Activated CD8-positive, alpha-beta T cell treated with anti-CD3 and anti-CD28 coated beads, Interleukin-2, amount 10 ng/mL, durations not matched to agents 7 days and 5 days (primary cell): ENCODE measurements at regions not wholly inside any gene's neighbourhood (a gene's known extent, or its start where the extent isn't known, plus 50 kb on each side); places are given as distances from the start of the nearest gene placed in this dataset.
"Not testable (repeated sequence)": the region's sequence is repeated elsewhere in the genome, so short reads cannot be mapped to it uniquely, and the experiment has no call there.

Experiments
- ATAC-seq: fragments of 150-1000 bp; cut with Tn5 transposase; one replicate; pipeline ENCODE4 v1.10.0; 2021; ENCODE audit warnings: moderate library complexity
- CTCF ChIA-PET: fragments of 350-600 bp; sonication (Branson Sonifier 250); formaldehyde crosslinking; loops from one replicate; lab custom pipeline; 2021; ENCODE audit warnings: antibody characterized with exemption; lab: Charles Lee
- POLR2A ChIA-PET: fragments of 350-600 bp; sonication (Branson Sonifier 250); formaldehyde crosslinking; loops from one replicate; lab custom pipeline; 2021; ENCODE audit warnings: antibody characterized with exemption; lab: Charles Lee
- DNase-seq: peaks from one replicate; pipeline ENCODE4 v3.0.0-alpha.2; 2020
- H3K27ac Mint-ChIP-seq: one replicate; pipeline ENCODE4 v1.8.0; 2021; ENCODE audit warnings: mild to moderate bottlenecking, mixed read lengths
- H3K27me3 Mint-ChIP-seq: one replicate; pipeline ENCODE4 v1.8.0; 2021; ENCODE audit warnings: low read depth, mixed read lengths
- H3K36me3 Mint-ChIP-seq: one replicate; pipeline ENCODE4 v1.8.0; 2021; ENCODE audit warnings: low read depth, mixed read lengths
- H3K4me1 Mint-ChIP-seq: one replicate; pipeline ENCODE4 v1.8.0; 2021; ENCODE audit warnings: low read depth, mixed read lengths
- H3K4me3 Mint-ChIP-seq: one replicate; pipeline ENCODE4 v1.8.0; 2021; ENCODE audit warnings: mild to moderate bottlenecking, mixed read lengths
- H3K9me3 Mint-ChIP-seq: one replicate; pipeline ENCODE4 v1.8.0; 2022; ENCODE audit warnings: mixed read lengths; ENCODE audit not compliant: insufficient read depth

- CTCF ChIA-PET, result no interaction called here
- Mint-ChIP-seq H3K27me3 (peaks cover 7% of the 10 kb centered on the region), H3K36me3 (no peaks in the 10 kb centered on the region), H3K27ac (no peak overlapping the region), H3K9me3 (no peaks in the 10 kb centered on the region), H3K4me3 (no peak overlapping the region), H3K4me1 (no peaks in the 10 kb centered on the region)
- DNase-seq (no peak), ATAC-seq (no peak)
- POLR2A ChIA-PET, result no interaction called here
Measured at GRCh38 chr6:168941036-168941435, 312.6 kb downstream of the THBS2 start.

DNA sequence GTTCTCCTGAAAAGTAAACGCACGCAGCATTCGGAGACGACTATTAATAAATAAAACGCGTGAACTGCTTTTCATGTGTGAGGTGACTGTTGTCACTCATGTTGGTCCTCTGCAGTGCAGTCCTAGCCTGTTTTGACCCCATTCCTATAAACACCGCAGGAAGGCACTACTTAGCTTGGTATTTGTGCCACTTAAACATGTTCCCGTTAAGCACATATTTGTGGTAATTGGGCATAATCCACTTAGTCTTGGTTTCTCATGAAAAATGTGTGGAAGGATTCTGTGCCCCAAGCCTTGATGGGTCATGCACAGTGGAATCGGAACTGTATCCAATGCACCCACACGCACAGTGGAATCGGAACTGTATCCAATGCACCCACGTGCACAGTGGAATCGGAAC, 313.9 kb downstream of the THBS2 start:
- Mint-ChIP-seq H3K4me3 (no peak overlapping the region), H3K4me1 (no peaks in the 10 kb centered on the region), H3K27me3 (peaks cover 17% of the 10 kb centered on the region), H3K9me3 (no peaks in the 10 kb centered on the region), H3K27ac (no peak overlapping the region), H3K36me3 (no peaks in the 10 kb centered on the region)
- ChIA-PET CTCF (no interaction called here), POLR2A (no interaction called here)
- ATAC-seq, result no peak
- DNase-seq, result no peak

- no peaks in the 10 kb centered on the region for H3K9me3 Mint-ChIP-seq
- ChIA-PET POLR2A (no interaction called here), CTCF (no interaction called here)
- peaks cover 21% of the 10 kb centered on the region for H3K27me3 Mint-ChIP-seq
- H3K4me3 Mint-ChIP-seq, result no peak overlapping the region
- no peaks in the 10 kb centered on the region for H3K36me3 Mint-ChIP-seq
- ATAC-seq (no peak), DNase-seq (no peak)
- no peaks in the 10 kb centered on the region for H3K4me1 Mint-ChIP-seq
- H3K27ac Mint-ChIP-seq, result no peak overlapping the region
Measured at GRCh38 chr6:168939041-168939440, 314.6 kb downstream of the THBS2 start.

GRCh38 chr6:168938546-168938945, 315.1 kb downstream of the THBS2 start:
- ChIA-PET POLR2A (no interaction called here), CTCF (no interaction called here)
- no peak for ATAC-seq
- no peaks in the 10 kb centered on the region for H3K4me1 Mint-ChIP-seq
- H3K27ac Mint-ChIP-seq, result no peak overlapping the region
- H3K4me3 Mint-ChIP-seq, result no peak overlapping the region
- peaks cover 21% of the 10 kb centered on the region for H3K27me3 Mint-ChIP-seq
- DNase-seq, result no peak
- no peaks in the 10 kb centered on the region for H3K9me3 Mint-ChIP-seq
- H3K36me3 Mint-ChIP-seq, result no peaks in the 10 kb centered on the region

- ChIA-PET CTCF (no interaction called here), POLR2A (no interaction called here)
- no peak for DNase-seq
- Mint-ChIP-seq H3K4me1 (no peaks in the 10 kb centered on the region), H3K27ac (no peak overlapping the region), H3K36me3 (no peaks in the 10 kb centered on the region), H3K27me3 (peaks cover 21% of the 10 kb centered on the region), H3K4me3 (no peak overlapping the region), H3K9me3 (no peaks in the 10 kb centered on the region)
- ATAC-seq, result no peak
Measured at GRCh38 chr6:168937054-168937453, 316.6 kb downstream of the THBS2 start.

DNA sequence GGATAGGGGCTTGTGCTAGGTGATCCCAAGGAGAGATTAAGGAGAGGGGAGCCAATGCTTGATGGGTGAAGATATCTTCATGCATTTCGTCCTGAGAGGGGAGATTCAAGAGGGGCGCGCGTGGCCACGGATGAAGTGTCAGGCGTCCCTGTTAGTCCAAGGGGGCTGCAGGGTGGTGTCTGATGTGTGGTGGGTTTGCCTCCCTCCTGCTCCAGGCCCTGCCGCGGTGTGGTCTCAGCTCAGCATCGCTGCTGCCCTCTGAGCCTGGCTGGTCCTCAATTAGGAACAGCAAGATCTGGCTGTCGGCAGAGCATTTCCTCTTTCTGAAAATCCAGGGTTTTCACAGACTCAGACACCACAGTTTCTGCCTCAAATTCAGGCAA, 318.0 kb downstream of the THBS2 start:
- CTCF ChIA-PET, result no interaction called here
- H3K27me3 Mint-ChIP-seq, result peaks cover 21% of the 10 kb centered on the region
- no peaks in the 10 kb centered on the region for H3K36me3 Mint-ChIP-seq
- H3K4me3 Mint-ChIP-seq, result no peak overlapping the region
- H3K4me1 Mint-ChIP-seq, result no peaks in the 10 kb centered on the region
- ATAC-seq (no peak), DNase-seq (no peak)
- POLR2A ChIA-PET, result no interaction called here
- H3K9me3 Mint-ChIP-seq, result no peaks in the 10 kb centered on the region
- no peak overlapping the region for H3K27ac Mint-ChIP-seq

DNA sequence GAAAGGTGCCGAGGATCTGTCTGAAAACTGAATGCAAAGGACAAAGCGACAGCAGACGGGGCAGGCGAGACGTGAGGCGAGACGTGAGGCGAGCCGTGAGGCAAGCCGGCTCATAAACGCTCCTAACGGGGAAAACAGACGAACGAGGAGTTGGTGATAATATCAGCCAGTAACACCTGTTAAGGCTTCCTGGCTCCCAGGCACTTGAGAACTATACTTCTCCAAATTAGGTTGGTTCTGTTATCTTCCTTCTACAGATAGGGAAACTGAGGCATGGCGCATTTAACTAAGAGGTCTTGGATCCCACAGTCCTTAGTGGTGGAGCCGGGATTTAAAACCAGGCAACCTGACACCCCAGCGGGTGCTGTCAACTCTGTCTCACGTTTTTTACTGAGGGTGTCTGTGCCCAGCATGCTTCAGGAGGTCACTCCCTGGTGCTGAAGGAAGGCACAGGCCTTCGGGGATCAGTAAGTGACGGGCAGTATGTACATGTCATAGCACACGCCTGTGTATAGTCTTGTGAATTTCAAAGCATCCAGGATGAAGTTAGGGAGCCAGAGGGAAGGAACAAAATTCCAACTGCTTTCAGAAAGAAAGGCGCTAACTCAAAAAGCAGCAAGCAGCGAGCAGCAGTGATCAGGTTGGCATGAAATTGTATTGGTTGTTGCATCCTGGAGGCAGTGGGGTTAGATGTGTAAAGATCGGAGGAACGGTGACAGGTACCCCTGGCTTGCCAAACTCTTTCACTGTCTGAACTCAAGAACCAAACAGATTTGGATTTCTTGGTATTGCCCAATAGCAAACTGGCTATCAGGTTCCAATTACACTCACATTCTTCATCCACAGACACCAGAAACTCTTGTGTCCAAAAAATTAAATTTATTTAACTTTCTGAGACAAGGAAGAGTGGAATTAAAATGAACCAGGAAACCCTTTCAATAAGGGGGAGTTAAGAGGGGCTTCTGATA, 318.7 kb downstream of the THBS2 start:
- H3K36me3 Mint-ChIP-seq, result no peaks in the 10 kb centered on the region
- ChIA-PET CTCF (no interaction called here), POLR2A (no interaction called here)
- H3K27ac Mint-ChIP-seq, result no peak overlapping the region
- H3K9me3 Mint-ChIP-seq, result no peaks in the 10 kb centered on the region
- H3K4me1 Mint-ChIP-seq, result no peaks in the 10 kb centered on the region
- ATAC-seq (no peak), DNase-seq (no peak)
- peaks cover 21% of the 10 kb centered on the region for H3K27me3 Mint-ChIP-seq
- H3K4me3 Mint-ChIP-seq, result no peak overlapping the region

GRCh38 chr6:168932171-168932570, 321.5 kb downstream of the THBS2 start:
- CTCF ChIA-PET, H3K27ac Mint-ChIP-seq, H3K9me3 Mint-ChIP-seq, DNase-seq, ATAC-seq, POLR2A ChIA-PET, H3K4me1 Mint-ChIP-seq, H3K4me3 Mint-ChIP-seq, H3K36me3 Mint-ChIP-seq: not testable (repeated sequence)
- H3K27me3 Mint-ChIP-seq, result peaks cover 19% of the 10 kb centered on the region

- H3K27me3 Mint-ChIP-seq, result peaks cover 15% of the 10 kb centered on the region
- H3K36me3 Mint-ChIP-seq, ATAC-seq, DNase-seq, H3K27ac Mint-ChIP-seq, H3K4me3 Mint-ChIP-seq, H3K4me1 Mint-ChIP-seq, H3K9me3 Mint-ChIP-seq, POLR2A ChIA-PET, CTCF ChIA-PET: not testable (repeated sequence)
Measured at GRCh38 chr6:168931072-168931471, 322.6 kb downstream of the THBS2 start.

GRCh38 chr6:168929871-168930450, 323.7 kb downstream of the THBS2 start:
- Mint-ChIP-seq H3K4me1 (no peaks in the 10 kb centered on the region), H3K4me3 (no peak overlapping the region), H3K9me3 (no peaks in the 10 kb centered on the region), H3K27ac (no peak overlapping the region), H3K27me3 (peaks cover 6% of the 10 kb centered on the region), H3K36me3 (no peaks in the 10 kb centered on the region)
- ATAC-seq (no peak), DNase-seq (no peak)
- ChIA-PET CTCF (no interaction called here), POLR2A (no interaction called here)

DNA sequence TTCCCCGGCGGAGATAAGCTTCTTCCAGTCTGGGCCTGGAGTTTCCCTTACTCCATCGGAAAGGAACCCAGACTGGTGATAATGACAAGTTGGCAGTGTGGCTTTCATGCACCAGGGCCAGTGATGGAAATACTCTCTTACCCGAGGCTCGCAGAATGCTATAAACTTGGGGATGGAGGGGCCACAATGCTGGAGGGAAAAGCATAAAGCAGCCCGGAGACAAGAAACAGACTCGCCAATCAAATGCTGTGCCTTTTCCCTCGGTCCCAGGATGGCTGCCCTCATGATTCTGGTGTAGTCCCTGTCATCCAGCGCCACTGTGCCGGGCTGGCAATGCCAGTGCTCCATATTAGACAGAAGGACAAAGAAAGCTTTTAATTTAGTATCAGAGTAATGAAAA, 325.6 kb downstream of the THBS2 start:
- Mint-ChIP-seq H3K9me3 (no peaks in the 10 kb centered on the region), H3K4me1 (no peaks in the 10 kb centered on the region), H3K36me3 (no peaks in the 10 kb centered on the region), H3K27me3 (no peaks in the 10 kb centered on the region), H3K27ac (no peak overlapping the region), H3K4me3 (no peak overlapping the region)
- no peak for ATAC-seq
- CTCF ChIA-PET, result no interaction called here
- no peak for DNase-seq
- POLR2A ChIA-PET, result no interaction called here

- ChIA-PET POLR2A (no interaction called here), CTCF (no interaction called here)
- H3K4me1 Mint-ChIP-seq, result no peaks in the 10 kb centered on the region
- ATAC-seq (no peak), DNase-seq (no peak)
- no peak overlapping the region for H3K4me3 Mint-ChIP-seq
- no peak overlapping the region for H3K27ac Mint-ChIP-seq
- no peaks in the 10 kb centered on the region for H3K27me3 Mint-ChIP-seq
- no peaks in the 10 kb centered on the region for H3K36me3 Mint-ChIP-seq
- no peaks in the 10 kb centered on the region for H3K9me3 Mint-ChIP-seq
Measured at GRCh38 chr6:168927026-168927425, 326.6 kb downstream of the THBS2 start.
